ENCODE measurements at regions not wholly inside any gene's neighbourhood (a gene's known extent, or its start where the extent isn't known, plus 50 kb on each side); places are given as distances from the start of the nearest gene placed in this dataset.
"Not testable (repeated sequence)": the region's sequence is repeated elsewhere in the genome, so short reads cannot be mapped to it uniquely, and the experiment has no call there.

- no peak for DNase-seq
These were observed 50.2 kb upstream of the SNAPC3 start for GRCh38 chr9:15372455-15372854.

- DNase-seq: no peak
These were observed 51.2 kb upstream of the SNAPC3 start for GRCh38 chr9:15371448-15371845.

- no peak for DNase-seq
These were observed 51.9 kb upstream of the SNAPC3 start for GRCh38 chr9:15370466-15371447.

- DNase-seq: no peak
These were observed 52.8 kb upstream of the SNAPC3 start for GRCh38 chr9:15369871-15370270.

- DNase-seq: no peak
These were observed 53.4 kb upstream of the SNAPC3 start for GRCh38 chr9:15369238-15369637.

GRCh38 chr9:15364975-15365553 is 57.6 kb upstream of the SNAPC3 start:
- not testable (repeated sequence) for DNase-seq

- DNase-seq: no peak
These were observed 54.7 kb upstream of the TTC39B start for GRCh38 chr9:15361737-15362136.

- DNase-seq: peak; percentile 28
These were observed 50.1 kb upstream of the TTC39B start for GRCh38 chr9:15357050-15357653.
